ENCODE measurements at regions not wholly inside any gene's neighbourhood (a gene's known extent, or its start where the extent isn't known, plus 50 kb on each side); places are given as distances from the start of the nearest gene placed in this dataset.

GRCh38 chr6:8664700-8665099 is 229.4 kb upstream of the SLC35B3 start:
- no peak overlapping the region for H3K27ac ChIP-seq
- DNase-seq: no peak
- H3K4me1 ChIP-seq: peaks cover 0 to 4% of the 10 kb centered on the region in 2 donors
- intact Hi-C loops (cut with DNase I): no loop called here
- 93 to 96% methylated on average over 3 of the region's 3 CpGs for WGBS, 2 donors
- no peaks in the 10 kb centered on the region for H3K36me3 ChIP-seq
- TF ChIP-seq POLR2A (IDR thresholded peaks at IDR 0.05): no peak
- TF ChIP-seq, protein P1, sequence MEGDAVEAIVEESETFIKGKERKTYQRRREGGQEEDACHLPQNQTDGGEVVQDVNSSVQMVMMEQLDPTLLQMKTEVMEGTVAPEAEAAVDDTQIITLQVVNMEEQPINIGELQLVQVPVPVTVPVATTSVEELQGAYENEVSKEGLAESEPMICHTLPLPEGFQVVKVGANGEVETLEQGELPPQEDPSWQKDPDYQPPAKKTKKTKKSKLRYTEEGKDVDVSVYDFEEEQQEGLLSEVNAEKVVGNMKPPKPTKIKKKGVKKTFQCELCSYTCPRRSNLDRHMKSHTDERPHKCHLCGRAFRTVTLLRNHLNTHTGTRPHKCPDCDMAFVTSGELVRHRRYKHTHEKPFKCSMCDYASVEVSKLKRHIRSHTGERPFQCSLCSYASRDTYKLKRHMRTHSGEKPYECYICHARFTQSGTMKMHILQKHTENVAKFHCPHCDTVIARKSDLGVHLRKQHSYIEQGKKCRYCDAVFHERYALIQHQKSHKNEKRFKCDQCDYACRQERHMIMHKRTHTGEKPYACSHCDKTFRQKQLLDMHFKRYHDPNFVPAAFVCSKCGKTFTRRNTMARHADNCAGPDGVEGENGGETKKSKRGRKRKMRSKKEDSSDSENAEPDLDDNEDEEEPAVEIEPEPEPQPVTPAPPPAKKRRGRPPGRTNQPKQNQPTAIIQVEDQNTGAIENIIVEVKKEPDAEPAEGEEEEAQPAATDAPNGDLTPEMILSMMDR (IDR thresholded peaks at IDR 0.05): no peak
- no peaks in the 10 kb centered on the region for H3K9me3 ChIP-seq
- H3K4me3 ChIP-seq (replicated peaks in 1 of 3): no peak overlapping the region
- no peaks in the 10 kb centered on the region for H3K27me3 ChIP-seq

GRCh38 chr6:8664070-8664469 is 228.7 kb upstream of the SLC35B3 start:
- no peak for TF ChIP-seq POLR2A (IDR thresholded peaks at IDR 0.05)
- TF ChIP-seq, protein P1 (IDR thresholded peaks at IDR 0.05): no peak
- Histone ChIP-seq H3K9me3 (no peaks in the 10 kb centered on the region), H3K27ac (no peak overlapping the region), H3K36me3 (no peaks in the 10 kb centered on the region), H3K4me1 (peaks cover 0 to 4% of the 10 kb centered on the region in 2 donors), H3K4me3 (replicated peaks in 1 of 3) (no peak overlapping the region), H3K27me3 (no peaks in the 10 kb centered on the region)
- WGBS, 2 donors: 73 to 74% methylated on average over 3 of the region's 3 CpGs
- DNase-seq: no peak
- intact Hi-C loops (cut with DNase I): no loop called here

DNA sequence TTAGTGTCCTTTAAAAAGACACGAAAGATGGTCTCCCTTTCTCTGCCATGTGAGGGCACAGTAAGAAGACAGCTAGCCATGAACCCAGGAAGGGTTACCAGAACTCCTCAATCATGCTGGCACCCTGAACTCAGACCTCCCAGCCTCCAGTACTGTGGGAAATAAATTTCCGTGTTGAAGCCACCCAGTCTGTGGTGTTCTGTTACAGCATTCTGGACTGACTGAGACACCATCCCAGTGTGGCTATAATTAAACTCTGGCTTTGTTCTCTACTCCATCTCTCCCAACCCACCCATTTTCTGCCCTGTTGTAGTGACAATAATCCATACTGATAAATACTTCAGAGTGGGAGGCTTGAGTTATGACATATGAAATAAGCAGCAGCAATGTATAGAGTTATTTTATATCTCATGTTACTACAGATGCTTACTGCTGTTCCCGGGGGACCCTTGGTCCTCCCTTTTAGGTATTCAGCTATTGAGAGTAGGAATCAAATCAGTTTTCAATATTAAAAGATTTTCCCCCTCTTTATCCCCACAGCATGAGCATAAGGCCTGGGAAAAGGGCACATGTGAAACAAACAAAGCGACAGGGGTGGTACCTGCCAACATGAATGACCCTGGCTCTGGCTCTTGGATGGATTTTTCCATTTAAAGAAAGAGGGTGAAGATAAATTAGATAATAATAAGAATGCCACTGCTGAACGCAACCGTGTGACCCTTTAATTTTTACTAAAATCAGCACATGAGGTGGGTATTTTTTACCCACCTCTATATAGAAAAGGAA is 224.3 kb upstream of the SLC35B3 start:
- Histone ChIP-seq H3K36me3 (no peaks in the 10 kb centered on the region), H3K4me1 (peaks cover 0 to 4% of the 10 kb centered on the region in 2 donors), H3K27ac (no peak overlapping the region), H3K27me3 (no peaks in the 10 kb centered on the region), H3K4me3 (replicated peaks in 1 of 3) (no peak overlapping the region), H3K9me3 (no peaks in the 10 kb centered on the region)
- intact Hi-C loops (cut with DNase I): no loop called here
- WGBS, 2 donors: 90 to 94% methylated on average over 6 of the region's 6 CpGs
- TF ChIP-seq, protein P1 (IDR thresholded peaks at IDR 0.05): no peak
- no peak for TF ChIP-seq POLR2A (IDR thresholded peaks at IDR 0.05)
- no peak for DNase-seq

- no peaks in the 10 kb centered on the region for H3K4me1 ChIP-seq
- intact Hi-C loops (cut with DNase I): no loop called here
- no peak for DNase-seq
- 41 to 48% methylated on average over 4 of the region's 4 CpGs for WGBS, 2 donors
- H3K4me3 ChIP-seq (replicated peaks in 1 of 3): no peak overlapping the region
- no peak overlapping the region for H3K27ac ChIP-seq
- H3K9me3 ChIP-seq: no peaks in the 10 kb centered on the region
- no peaks in the 10 kb centered on the region for H3K36me3 ChIP-seq
- no peaks in the 10 kb centered on the region for H3K27me3 ChIP-seq
- TF ChIP-seq, protein P1 (IDR thresholded peaks at IDR 0.05): no peak
- TF ChIP-seq POLR2A (IDR thresholded peaks at IDR 0.05): no peak
Measured at GRCh38 chr6:8658416-8658815, 223.1 kb upstream of the SLC35B3 start.

- Histone ChIP-seq H3K27me3 (no peaks in the 10 kb centered on the region), H3K36me3 (no peaks in the 10 kb centered on the region), H3K4me3 (replicated peaks in 1 of 3) (no peak overlapping the region), H3K27ac (no peak overlapping the region), H3K4me1 (no peaks in the 10 kb centered on the region), H3K9me3 (no peaks in the 10 kb centered on the region)
- TF ChIP-seq POLR2A (IDR thresholded peaks at IDR 0.05): no peak
- TF ChIP-seq, protein P1 (IDR thresholded peaks at IDR 0.05): no peak
- intact Hi-C loops (cut with DNase I): no loop called here
- no peak for DNase-seq
Measured at GRCh38 chr6:8657522-8657921, 222.2 kb upstream of the SLC35B3 start.
